Lower leg skin (tissue), 3 donors: ENCODE measurements at regions not wholly inside any gene's neighbourhood (a gene's known extent, or its start where the extent isn't known, plus 50 kb on each side); places are given as distances from the start of the nearest gene placed in this dataset.

Experiments
- POLR2A ChIP-seq, 2 donors: fragments of 450-650 bp; IDR thresholded peaks; one replicate each; pipeline ENCODE4 v1.6.1; 2016 to 2017; ENCODE audit warnings: antibody characterized with exemption in 2 of 2, mild to moderate bottlenecking in 1 of 2, moderate library complexity in 1 of 2
- TF ChIP-seq, protein P1 (sequence below), 3 donors: fragments of 450-650 bp; IDR thresholded peaks; one replicate each; pipeline ENCODE4 v1.5.1; 2016; ENCODE audit warnings: antibody characterized with exemption in 3 of 3, mild to moderate bottlenecking in 3 of 3, moderate library complexity in 2 of 3

DNA sequence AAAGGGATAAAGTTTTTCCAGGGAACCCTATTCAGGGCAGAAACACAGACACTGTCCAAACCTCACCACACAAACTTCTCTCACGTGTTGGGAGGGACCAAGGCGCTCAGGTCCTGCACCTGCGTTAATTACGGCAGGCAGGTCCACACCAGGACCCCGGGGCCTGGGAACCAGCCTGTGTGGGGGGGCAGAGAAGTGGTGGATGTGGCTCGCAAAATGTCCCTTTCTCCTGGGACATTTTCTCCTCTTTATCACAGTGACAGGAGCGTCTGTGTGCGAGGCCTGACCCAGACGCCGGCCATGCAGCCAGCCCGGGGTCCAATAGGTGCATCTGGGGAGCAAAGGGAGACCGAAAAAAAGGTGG is 73.4 kb upstream of the ZNF722 start:
- TF ChIP-seq, protein P1, sequence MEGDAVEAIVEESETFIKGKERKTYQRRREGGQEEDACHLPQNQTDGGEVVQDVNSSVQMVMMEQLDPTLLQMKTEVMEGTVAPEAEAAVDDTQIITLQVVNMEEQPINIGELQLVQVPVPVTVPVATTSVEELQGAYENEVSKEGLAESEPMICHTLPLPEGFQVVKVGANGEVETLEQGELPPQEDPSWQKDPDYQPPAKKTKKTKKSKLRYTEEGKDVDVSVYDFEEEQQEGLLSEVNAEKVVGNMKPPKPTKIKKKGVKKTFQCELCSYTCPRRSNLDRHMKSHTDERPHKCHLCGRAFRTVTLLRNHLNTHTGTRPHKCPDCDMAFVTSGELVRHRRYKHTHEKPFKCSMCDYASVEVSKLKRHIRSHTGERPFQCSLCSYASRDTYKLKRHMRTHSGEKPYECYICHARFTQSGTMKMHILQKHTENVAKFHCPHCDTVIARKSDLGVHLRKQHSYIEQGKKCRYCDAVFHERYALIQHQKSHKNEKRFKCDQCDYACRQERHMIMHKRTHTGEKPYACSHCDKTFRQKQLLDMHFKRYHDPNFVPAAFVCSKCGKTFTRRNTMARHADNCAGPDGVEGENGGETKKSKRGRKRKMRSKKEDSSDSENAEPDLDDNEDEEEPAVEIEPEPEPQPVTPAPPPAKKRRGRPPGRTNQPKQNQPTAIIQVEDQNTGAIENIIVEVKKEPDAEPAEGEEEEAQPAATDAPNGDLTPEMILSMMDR (IDR thresholded peaks at IDR 0.05) = no peak
- no peak for TF ChIP-seq POLR2A (IDR thresholded peaks at IDR 0.05)
